SK-N-SH (cell line): ENCODE measurements at regions not wholly inside any gene's neighbourhood (a gene's known extent, or its start where the extent isn't known, plus 50 kb on each side); places are given as distances from the start of the nearest gene placed in this dataset.

Experiments used
- CTCF ChIA-PET: fragments of 300-600, 350-600 bp; formaldehyde crosslinking; extraction: SDS; loops from one replicate; lab custom pipeline; 2021; lab: Yijun Ruan, JAX
- POLR2A ChIA-PET: fragments of 350-600 bp; sonication (Branson Sonifier 250); formaldehyde crosslinking; extraction: SDS; loops from one replicate; lab custom pipeline; 2020; ENCODE audit warnings: antibody characterized with exemption, inconsistent platforms; lab: Yijun Ruan, JAX
- DNase-seq: peaks from one replicate; pipeline ENCODE4 v3.0.0; 2012
- H2AFZ ChIP-seq: fragments of 200-600 bp; sonication (generic); 2 replicates; pipeline ENCODE4 v1.8.1; 2016; ENCODE audit warnings: antibody characterized with exemption, mild to moderate bottlenecking, low read depth
- H3F3A ChIP-seq: fragments of 200-600 bp; sonication (generic); replicated peaks from 2 replicates; pipeline ENCODE3; 2016; ENCODE audit warnings: antibody characterized with exemption, mild to moderate bottlenecking; ENCODE audit not compliant: insufficient read depth
- H3K27ac ChIP-seq, 2 experiments: fragments of 200-500 bp in 1 of 2; fragments of 200-600 bp in 1 of 2; sonication (Bioruptor generic) in 1 of 2; sonication (generic), shearing (Covaris generic) in 1 of 2; 2 replicates each; pipeline versions ENCODE4 v1.5.1 to v1.6.1; 2014 to 2016; ENCODE audit warnings: low read depth in 2 of 2, inconsistent platforms in 1 of 2, low read length in 1 of 2, mild to moderate bottlenecking in 1 of 2, mixed read lengths in 1 of 2
- H3K27me3 ChIP-seq: fragments of 200-600 bp; sonication (generic), shearing (Covaris generic); 2 replicates; pipeline ENCODE4 v1.6.1; 2016; ENCODE audit warnings: mixed run types; ENCODE audit not compliant: insufficient read depth
- H3K36me3 ChIP-seq, 2 experiments: fragments of 200-500 bp in 1 of 2; fragments of 200-600 bp in 1 of 2; sonication (Bioruptor generic) in 1 of 2; sonication (generic) in 1 of 2; replicated peaks in 1 of 2; 2 replicates each; pipeline versions ENCODE3 to v1.5.1; 2014 to 2016; ENCODE audit warnings: low read length in 1 of 2, mild to moderate bottlenecking in 1 of 2; ENCODE audit not compliant: insufficient read depth in 2 of 2, control insufficient read depth in 1 of 2
- H3K4me1 ChIP-seq, 2 experiments: fragments of 200-500 bp in 1 of 2; fragments of 200-600 bp in 1 of 2; sonication (Bioruptor generic) in 1 of 2; sonication (generic), shearing (Covaris generic) in 1 of 2; 2 replicates each; pipeline versions ENCODE4 v1.5.1 to v1.6.1; 2014 to 2016; ENCODE audit warnings: low read depth in 1 of 2, low read length in 1 of 2, mixed run types in 1 of 2; ENCODE audit not compliant: insufficient read depth in 2 of 2, control insufficient read depth in 1 of 2
- H3K4me2 ChIP-seq: fragments of 200-600 bp; sonication (generic), shearing (Covaris generic); 2 replicates; pipeline ENCODE4 v1.6.1; 2017; ENCODE audit warnings: mixed run types
- H3K4me3 ChIP-seq, 2 experiments: fragments of 200-500 bp in 1 of 2; fragments of 200-600 bp in 1 of 2; sonication (Bioruptor generic) in 1 of 2; sonication (generic), shearing (Covaris generic) in 1 of 2; 2 replicates each; pipeline versions ENCODE4 v1.5.1 to v1.8.1; 2014 to 2016; ENCODE audit warnings: low read depth in 2 of 2, inconsistent platforms in 1 of 2, low read length in 1 of 2, mild to moderate bottlenecking in 1 of 2, mixed read lengths in 1 of 2, moderate library complexity in 1 of 2
- H3K79me2 ChIP-seq: fragments of 200-600 bp; sonication (generic); 2 replicates; pipeline ENCODE4 v1.8.1; 2017; ENCODE audit warnings: mild to moderate bottlenecking; ENCODE audit not compliant: insufficient read depth
- H3K9ac ChIP-seq: fragments of 200-600 bp; sonication (generic); 2 replicates; pipeline ENCODE4 v1.6.1; 2017; ENCODE audit warnings: mixed run types
- H3K9me2 ChIP-seq: fragments of 200-600 bp; sonication (generic); 2 replicates; pipeline ENCODE4 v1.6.1; 2017; ENCODE audit warnings: mixed run types
- H3K9me3 ChIP-seq: fragments of 200-600 bp; sonication (generic); 2 replicates; pipeline ENCODE4 v1.6.1; 2017; ENCODE audit warnings: mixed run types, mild to moderate bottlenecking, moderate library complexity
- H4K20me1 ChIP-seq: fragments of 200-600 bp; sonication (generic); 2 replicates; pipeline ENCODE4 v1.6.1; 2017; ENCODE audit warnings: mild to moderate bottlenecking, mixed run types; ENCODE audit not compliant: insufficient read depth
- CHD2 ChIP-seq: fragments of 150-350 bp; IDR thresholded peaks from 2 replicates; pipeline ENCODE4 v1.6.1; 2018; ENCODE audit warnings: low read length; ENCODE audit not compliant: partially characterized antibody
- CTCF ChIP-seq: fragments of 200-600 bp; sonication (generic); IDR thresholded peaks from 2 replicates; pipeline ENCODE4 v1.6.1; 2017; ENCODE audit warnings: antibody characterized with exemption, mild to moderate bottlenecking, moderate library complexity
- EZH2phosphoT487 ChIP-seq: fragments of 200-600 bp; sonication (generic); IDR thresholded peaks from 2 replicates; pipeline ENCODE4 v1.6.1; 2017; ENCODE audit warnings: low read depth, mixed run types, mild to moderate bottlenecking, antibody characterized with exemption, moderate library complexity, borderline replicate concordance
- FOXJ3 ChIP-seq: sonication (generic); formaldehyde crosslinking; IDR thresholded peaks from 2 replicates; pipeline ENCODE4 v1.5.1; 2020; ENCODE audit warnings: mild to moderate bottlenecking, missing genetic modification reagents
- FOXM1 ChIP-seq: IDR thresholded peaks from 2 replicates; pipeline ENCODE4 v1.4.0; 2012; ENCODE audit warnings: low read depth, mild to moderate bottlenecking
- GABPA ChIP-seq: IDR thresholded peaks from 2 replicates; pipeline ENCODE4 v1.4.0; 2012; ENCODE audit warnings: low read depth, mild to moderate bottlenecking
- GATA2 ChIP-seq: sonication (generic); formaldehyde crosslinking; IDR thresholded peaks from 2 replicates; pipeline ENCODE4 v1.5.0; 2020; ENCODE audit warnings: mild to moderate bottlenecking, missing genetic modification reagents
- IRF3 ChIP-seq: fragments of 150-350 bp; IDR thresholded peaks from 2 replicates; pipeline ENCODE4 v1.6.1; 2016; ENCODE audit warnings: mild to moderate bottlenecking, low read depth, low read length
- JUND ChIP-seq: IDR thresholded peaks from 2 replicates; pipeline ENCODE4 v1.4.0; 2012
- MXI1 ChIP-seq: IDR thresholded peaks from 2 replicates; pipeline ENCODE4 v1.6.1; 2012; ENCODE audit warnings: mild to moderate bottlenecking, low read depth, low read length, improper control_type of control experiment
- NRF1 ChIP-seq: IDR thresholded peaks from 2 replicates; pipeline ENCODE4 v1.6.1; 2012; ENCODE audit warnings: low read depth, mild to moderate bottlenecking, low read length
- PBX3 ChIP-seq: IDR thresholded peaks from 2 replicates; pipeline ENCODE4; 2012
- POLR2AphosphoS5 ChIP-seq: IDR thresholded peaks from 2 replicates; pipeline ENCODE4 v1.6.1; 2012; ENCODE audit warnings: low read depth, low read length
- RAD21 ChIP-seq: IDR thresholded peaks from 2 replicates; pipeline ENCODE4 v1.6.1; 2012; ENCODE audit warnings: mild to moderate bottlenecking, low read length
- RXRA ChIP-seq: IDR thresholded peaks from 2 replicates; pipeline ENCODE4 v1.4.0; 2012; ENCODE audit warnings: low read depth, mild to moderate bottlenecking, borderline replicate concordance
- SMC3 ChIP-seq: IDR thresholded peaks from 2 replicates; pipeline ENCODE4 v1.6.1; 2012; ENCODE audit warnings: low read depth, low read length, improper control_type of control experiment
- TCF12 ChIP-seq: IDR thresholded peaks from 2 replicates; pipeline ENCODE4 v1.4.0; 2012
- USF1 ChIP-seq: IDR thresholded peaks from 2 replicates; pipeline ENCODE4 v1.4.0; 2012; ENCODE audit warnings: low read depth, borderline replicate concordance
- YY1 ChIP-seq: IDR thresholded peaks from 2 replicates; pipeline ENCODE4 v1.4.0; 2012; ENCODE audit warnings: low read depth, mild to moderate bottlenecking
- ZBTB33 ChIP-seq: IDR thresholded peaks from 2 replicates; pipeline ENCODE4 v1.4.0; 2012; ENCODE audit warnings: low read depth, borderline replicate concordance
- WGBS: methylation state at CpG from one replicate; pipeline ENCODE4 v1.1.6; 2017; ENCODE audit warnings: low lambda C conversion rate; 5-methylcytosine and 5-hydroxymethylcytosine counted together

- no peak overlapping the region for H2AFZ ChIP-seq
- WGBS, result 20% methylated on average over 3 of the region's 5 CpGs
- TF ChIP-seq ZBTB33, result no peak
- TF ChIP-seq, all 33 proteins: peak for 0
- Histone ChIP-seq H3F3A (no peaks in the 10 kb centered on the region), H3K4me2 (no peak overlapping the region), H3K4me1 (no peaks in the 10 kb centered on the region), H3K9ac (no peak overlapping the region), H3K27ac (no peak overlapping the region), H3K36me3 (no peaks in the 10 kb centered on the region), H3K4me3 (no peak overlapping the region), H3K9me3 (0 out of 2 replicates have a peak, but pooled peaks cover 3% of the 10 kb centered on the region), H3K9me2 (no peaks in the 10 kb centered on the region), H4K20me1 (no peaks in the 10 kb centered on the region), H3K79me2 (no peaks in the 10 kb centered on the region), H3K27me3 (no peaks in the 10 kb centered on the region)
- POLR2A ChIA-PET, result no interaction called here
- no peak for DNase-seq
- CTCF ChIA-PET, result interaction anchor here (1.4 kb wide), 1 partner anchor 10 kb away, joined by 4 read pairs; no protein-coding TSS in a partner anchor
These were observed 139.5 kb upstream of the CHRM2 start for GRCh38 chr7:136728945-136729344.

- 33% methylated on average over 2 of the region's 2 CpGs for WGBS
- Histone ChIP-seq H3K27me3 (no peaks in the 10 kb centered on the region), H3K9me3 (0 out of 2 replicates have a peak, but pooled peaks cover 8% of the 10 kb centered on the region)
These were observed 142.0 kb upstream of the CHRM2 start for GRCh38 chr7:136726460-136726859.

More at GRCh38 chr7:136726460-136726859, 142.0 kb upstream of the CHRM2 start:
- CTCF ChIA-PET, result no interaction called here
- H3K9me2 ChIP-seq, result no peaks in the 10 kb centered on the region
- TF ChIP-seq CTCF, result no peak
- TF ChIP-seq USF1, result no peak
- TF ChIP-seq RXRA, result no peak
- no peak for TF ChIP-seq TCF12
- TF ChIP-seq POLR2AphosphoS5, result no peak
- no peak for TF ChIP-seq MXI1
- TF ChIP-seq IRF3, result no peak
- no peak for TF ChIP-seq FOXJ3 (CRISPR knock-in tag)
- no peak for TF ChIP-seq YY1
- TF ChIP-seq JUND, result no peak
- TF ChIP-seq FOXM1, result no peak
- TF ChIP-seq EZH2phosphoT487, result no peak
- TF ChIP-seq GABPA, result no peak
- TF ChIP-seq SMC3, result no peak
- no peak for TF ChIP-seq NRF1
- TF ChIP-seq CHD2, result no peak
- TF ChIP-seq PBX3, result no peak
- no peak for TF ChIP-seq RAD21
- TF ChIP-seq GATA2 (CRISPR knock-in tag), result no peak
- POLR2A ChIA-PET, result no interaction called here
- no peak overlapping the region for H3K27ac ChIP-seq
- H3K4me1 ChIP-seq, result no peaks in the 10 kb centered on the region
- no peaks in the 10 kb centered on the region for H3F3A ChIP-seq
- H3K79me2 ChIP-seq, result no peaks in the 10 kb centered on the region
- no peaks in the 10 kb centered on the region for H4K20me1 ChIP-seq
- no peak for DNase-seq
- no peak overlapping the region for H3K4me2 ChIP-seq
- no peak overlapping the region for H2AFZ ChIP-seq
- no peak overlapping the region for H3K9ac ChIP-seq
- H3K4me3 ChIP-seq, result no peak overlapping the region
- no peaks in the 10 kb centered on the region for H3K36me3 ChIP-seq
